SK-N-MC (cell line): ENCODE measurements at regions not wholly inside any gene's neighbourhood (a gene's known extent, or its start where the extent isn't known, plus 50 kb on each side); places are given as distances from the start of the nearest gene placed in this dataset.

Source experiments
- DNase-seq: peaks from one replicate; pipeline ENCODE4 v3.0.0-alpha.2; 2011; ENCODE audit warnings: low read depth, low spot score
- H3K27ac ChIP-seq: fragments of 200-600 bp; sonication (generic); 2 replicates; pipeline ENCODE4 v1.5.1; 2016; ENCODE audit warnings: mixed run types
- H3K36me3 ChIP-seq: fragments of 200-600 bp; sonication (generic); 2 replicates; pipeline ENCODE4 v1.6.1; 2017; ENCODE audit warnings: antibody characterized with exemption, low read length, mixed read lengths; ENCODE audit not compliant: insufficient read depth
- H3K4me3 ChIP-seq: fragments of 200-600 bp; sonication (generic); 2 replicates; pipeline ENCODE4 v1.5.1; 2016
- H3K9ac ChIP-seq: fragments of 200-600 bp; sonication (generic); 2 replicates; pipeline ENCODE4 v1.8.0; 2017; ENCODE audit warnings: mixed run types, mixed read lengths; ENCODE audit not compliant: insufficient read length
- H3K9me3 ChIP-seq: fragments of 200-600 bp; sonication (generic); 2 replicates; pipeline ENCODE4 v1.6.1; 2017; ENCODE audit warnings: low read depth, mild to moderate bottlenecking, antibody characterized with exemption, low read length, moderate library complexity, mixed read lengths
- EZH2 ChIP-seq: fragments of 200-600 bp; sonication (generic); IDR thresholded peaks from one replicate; pipeline ENCODE4 v1.6.1; 2017; ENCODE audit warnings: antibody characterized with exemption
- FOXP2 ChIP-seq: optimal IDR thresholded peaks from 2 replicates; pipeline ENCODE3; 2011; ENCODE audit warnings: mild to moderate bottlenecking, moderate library complexity; ENCODE audit not compliant: insufficient read depth; ENCODE audit errors: extremely low read length, control extremely low read depth
- POLR2AphosphoS5 ChIP-seq: IDR thresholded peaks from 2 replicates; pipeline ENCODE4 v1.6.1; 2012; ENCODE audit warnings: mild to moderate bottlenecking, low read depth, low read length, borderline replicate concordance

GRCh38 chr4:55284331-55284730, 61.7 kb upstream of the SRD5A3 start:
- H3K9me3 ChIP-seq, result peaks cover 6% of the 10 kb centered on the region; the same call in 1 of the 2 replicates
- H3K36me3 ChIP-seq, result no peaks in the 10 kb centered on the region
- H3K4me3 ChIP-seq, result no peak overlapping the region
- no peak for DNase-seq
- TF ChIP-seq EZH2 (no peak), FOXP2 (no peak), POLR2AphosphoS5 (no peak)
- no peak overlapping the region for H3K9ac ChIP-seq
- H3K27ac ChIP-seq, result no peak overlapping the region

GRCh38 chr4:55291227-55291640, 54.8 kb upstream of the SRD5A3 start:
- H3K9ac ChIP-seq, result no peak overlapping the region
- H3K27ac ChIP-seq, result no peak overlapping the region
- H3K36me3 ChIP-seq, result no peaks in the 10 kb centered on the region
- H3K9me3 ChIP-seq, result no peaks in the 10 kb centered on the region
- H3K4me3 ChIP-seq, result no peak overlapping the region
- no peak for TF ChIP-seq POLR2AphosphoS5
- no peak for TF ChIP-seq FOXP2
- no peak for TF ChIP-seq EZH2
- no peak for DNase-seq

GRCh38 chr4:55296096-55296495, 49.9 kb upstream of the SRD5A3 start:
- Histone ChIP-seq H3K36me3 (no peaks in the 10 kb centered on the region), H3K27ac (no peak overlapping the region), H3K9ac (no peak overlapping the region), H3K4me3 (no peak overlapping the region), H3K9me3 (no peaks in the 10 kb centered on the region)
- no peak for TF ChIP-seq FOXP2
- no peak for TF ChIP-seq POLR2AphosphoS5
- no peak for TF ChIP-seq EZH2
- DNase-seq, result no peak
